Activated CD8-positive, alpha-beta T cell treated with anti-CD3 and anti-CD28 coated beads for 36 hours (primary cell): ENCODE measurements at regions not wholly inside any gene's neighbourhood (a gene's known extent, or its start where the extent isn't known, plus 50 kb on each side); places are given as distances from the start of the nearest gene placed in this dataset.

Experiments
- ATAC-seq: fragments of 200-7000 bp; cut with Tn5 transposase; one replicate; pipeline ENCODE4 v1.10.0; 2021; ENCODE audit warnings: mild to moderate bottlenecking, moderate library complexity
- CTCF ChIA-PET: fragments of 350-600 bp; sonication (Branson Sonifier 250); formaldehyde crosslinking; loops from one replicate; lab custom pipeline; 2021; ENCODE audit warnings: antibody characterized with exemption; lab: Charles Lee
- POLR2A ChIA-PET: fragments of 350-600 bp; sonication (Branson Sonifier 250); formaldehyde crosslinking; loops from one replicate; lab custom pipeline; 2021; ENCODE audit warnings: antibody characterized with exemption; lab: Charles Lee
- DNase-seq: peaks from one replicate; pipeline ENCODE4 v3.0.0-alpha.2; 2020
- H3K27ac Mint-ChIP-seq: one replicate; pipeline ENCODE4 v1.8.0; 2021; ENCODE audit warnings: mild to moderate bottlenecking, mixed read lengths
- H3K27me3 Mint-ChIP-seq: one replicate; pipeline ENCODE4 v1.8.0; 2021; ENCODE audit warnings: mixed read lengths
- H3K36me3 Mint-ChIP-seq: one replicate; pipeline ENCODE4 v1.8.0; 2021; ENCODE audit warnings: low read depth, mixed read lengths
- H3K4me1 Mint-ChIP-seq: one replicate; pipeline ENCODE4 v1.8.0; 2021; ENCODE audit warnings: low read depth, mixed read lengths
- H3K4me3 Mint-ChIP-seq: one replicate; pipeline ENCODE4 v1.8.0; 2021; ENCODE audit warnings: mild to moderate bottlenecking, moderate library complexity, mixed read lengths
- H3K9me3 Mint-ChIP-seq: one replicate; pipeline ENCODE4 v1.8.0; 2021; ENCODE audit warnings: mixed read lengths
- intact Hi-C: fragments of 100-400 bp; cut with micrococcal nuclease; formaldehyde crosslinking; loops from one replicate; pipeline ENCODE4 v1.10.0; 2022
- TF ChIP-seq, protein P1 (sequence below): fragments of 200-600 bp; IDR thresholded peaks from one replicate; pipeline ENCODE4 v1.8.0; 2022; ENCODE audit warnings: antibody characterized with exemption, mild to moderate bottlenecking

DNA sequence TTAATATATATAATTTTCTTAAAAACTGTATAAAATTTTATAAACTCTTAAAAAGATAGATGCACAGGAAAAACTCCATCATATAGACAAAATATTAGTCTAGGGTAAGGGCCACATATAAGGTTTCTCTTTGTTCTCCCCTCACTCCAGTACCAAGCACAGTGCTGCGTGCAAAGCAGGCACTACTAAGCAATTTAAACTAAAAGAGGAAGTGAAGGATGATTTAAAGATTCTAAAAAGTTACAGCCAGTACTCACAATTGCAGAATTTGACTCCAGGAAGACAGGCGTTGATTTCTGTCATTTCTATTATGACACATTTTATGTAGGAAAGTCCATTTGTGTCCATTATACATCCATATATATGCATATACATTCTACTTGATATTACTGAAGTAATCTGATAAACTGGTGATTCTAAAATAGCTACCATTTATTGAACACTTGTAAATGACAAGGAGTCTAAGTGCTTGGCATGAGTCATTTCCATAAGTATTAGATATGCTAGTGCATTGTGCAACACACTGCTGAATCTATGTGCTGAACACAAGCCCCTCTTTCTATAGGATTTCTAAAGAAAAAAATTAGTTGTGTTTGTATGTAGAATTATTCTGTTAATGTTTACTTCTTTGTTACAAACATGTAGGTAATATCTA lies 785.5 kb upstream of the ARRDC4 start:
- intact Hi-C loops, result no loop called here
- Mint-ChIP-seq H3K27ac (no peak overlapping the region), H3K4me1 (no peaks in the 10 kb centered on the region), H3K4me3 (no peak overlapping the region), H3K27me3 (peaks cover 3% of the 10 kb centered on the region), H3K36me3 (no peaks in the 10 kb centered on the region), H3K9me3 (peaks cover 5% of the 10 kb centered on the region)
- ChIA-PET CTCF (no interaction called here), POLR2A (no interaction called here)
- TF ChIP-seq, protein P1, sequence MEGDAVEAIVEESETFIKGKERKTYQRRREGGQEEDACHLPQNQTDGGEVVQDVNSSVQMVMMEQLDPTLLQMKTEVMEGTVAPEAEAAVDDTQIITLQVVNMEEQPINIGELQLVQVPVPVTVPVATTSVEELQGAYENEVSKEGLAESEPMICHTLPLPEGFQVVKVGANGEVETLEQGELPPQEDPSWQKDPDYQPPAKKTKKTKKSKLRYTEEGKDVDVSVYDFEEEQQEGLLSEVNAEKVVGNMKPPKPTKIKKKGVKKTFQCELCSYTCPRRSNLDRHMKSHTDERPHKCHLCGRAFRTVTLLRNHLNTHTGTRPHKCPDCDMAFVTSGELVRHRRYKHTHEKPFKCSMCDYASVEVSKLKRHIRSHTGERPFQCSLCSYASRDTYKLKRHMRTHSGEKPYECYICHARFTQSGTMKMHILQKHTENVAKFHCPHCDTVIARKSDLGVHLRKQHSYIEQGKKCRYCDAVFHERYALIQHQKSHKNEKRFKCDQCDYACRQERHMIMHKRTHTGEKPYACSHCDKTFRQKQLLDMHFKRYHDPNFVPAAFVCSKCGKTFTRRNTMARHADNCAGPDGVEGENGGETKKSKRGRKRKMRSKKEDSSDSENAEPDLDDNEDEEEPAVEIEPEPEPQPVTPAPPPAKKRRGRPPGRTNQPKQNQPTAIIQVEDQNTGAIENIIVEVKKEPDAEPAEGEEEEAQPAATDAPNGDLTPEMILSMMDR, result no peak
- DNase-seq, result no peak
- ATAC-seq, result no peak

DNA sequence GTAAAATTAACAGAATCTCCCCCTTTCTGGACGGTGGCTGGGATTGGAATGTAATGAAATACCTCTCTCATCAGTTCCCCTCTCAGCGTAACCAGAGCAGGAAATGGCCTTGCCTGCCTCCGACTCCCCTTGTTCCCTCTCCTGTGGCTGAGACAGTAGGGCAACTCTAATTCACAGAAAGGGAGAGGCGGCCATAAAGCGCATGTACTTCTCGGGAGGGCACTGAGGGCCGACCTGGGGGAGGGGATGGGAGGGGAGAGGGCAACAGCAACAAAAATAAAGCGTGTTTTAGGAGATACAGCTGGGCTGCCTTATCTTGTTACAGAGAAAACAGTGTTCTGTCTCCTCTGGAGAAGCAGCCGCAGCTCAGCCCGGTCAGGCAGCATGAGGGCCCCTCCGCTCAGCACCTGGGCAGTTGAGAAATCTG lies 783.3 kb upstream of the ARRDC4 start:
- intact Hi-C loops, result no loop called here
- POLR2A ChIA-PET, result no interaction called here
- peaks cover 3% of the 10 kb centered on the region for H3K27me3 Mint-ChIP-seq
- H3K4me3 Mint-ChIP-seq, result no peak overlapping the region
- H3K27ac Mint-ChIP-seq, result no peak overlapping the region
- CTCF ChIA-PET, result no interaction called here
- TF ChIP-seq, protein P1, result no peak
- DNase-seq, result no peak
- peaks cover 1% of the 10 kb centered on the region for H3K9me3 Mint-ChIP-seq
- H3K36me3 Mint-ChIP-seq, result no peaks in the 10 kb centered on the region
- no peak for ATAC-seq
- no peaks in the 10 kb centered on the region for H3K4me1 Mint-ChIP-seq

DNA sequence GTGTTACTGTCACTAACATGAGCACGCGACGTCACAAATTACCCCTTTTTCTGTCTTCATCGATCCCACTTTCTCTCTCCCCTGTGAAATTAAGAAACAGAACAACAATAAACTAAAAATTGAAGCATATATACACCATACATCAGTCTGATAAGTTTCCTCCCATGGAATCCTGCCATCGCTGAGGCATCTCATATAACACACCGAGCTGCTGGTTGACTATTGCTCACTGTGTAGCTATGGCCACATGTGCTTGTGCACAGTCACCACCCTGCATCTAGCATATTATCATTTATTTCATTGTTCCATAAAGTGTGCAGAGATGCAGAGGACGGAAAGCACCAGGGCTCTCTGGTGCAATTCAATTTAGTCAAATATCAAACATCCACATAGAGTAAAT lies 777.9 kb upstream of the ARRDC4 start:
- no peak for DNase-seq
- Mint-ChIP-seq H3K4me3 (no peak overlapping the region), H3K27me3 (no peaks in the 10 kb centered on the region), H3K9me3 (peaks cover 3% of the 10 kb centered on the region), H3K36me3 (no peaks in the 10 kb centered on the region), H3K27ac (no peak overlapping the region), H3K4me1 (no peaks in the 10 kb centered on the region)
- POLR2A ChIA-PET, result interaction anchor here (1.3 kb wide), 1 partner anchor 35 kb away, joined by 3 read pairs; no protein-coding TSS in a partner anchor
- CTCF ChIA-PET, result interaction anchor here (0.7 kb wide), 1 partner anchor 154 kb away, joined by 3 read pairs; no protein-coding TSS in a partner anchor
- no peak for ATAC-seq
- intact Hi-C loops, result no loop called here
- TF ChIP-seq, protein P1, result no peak

DNA sequence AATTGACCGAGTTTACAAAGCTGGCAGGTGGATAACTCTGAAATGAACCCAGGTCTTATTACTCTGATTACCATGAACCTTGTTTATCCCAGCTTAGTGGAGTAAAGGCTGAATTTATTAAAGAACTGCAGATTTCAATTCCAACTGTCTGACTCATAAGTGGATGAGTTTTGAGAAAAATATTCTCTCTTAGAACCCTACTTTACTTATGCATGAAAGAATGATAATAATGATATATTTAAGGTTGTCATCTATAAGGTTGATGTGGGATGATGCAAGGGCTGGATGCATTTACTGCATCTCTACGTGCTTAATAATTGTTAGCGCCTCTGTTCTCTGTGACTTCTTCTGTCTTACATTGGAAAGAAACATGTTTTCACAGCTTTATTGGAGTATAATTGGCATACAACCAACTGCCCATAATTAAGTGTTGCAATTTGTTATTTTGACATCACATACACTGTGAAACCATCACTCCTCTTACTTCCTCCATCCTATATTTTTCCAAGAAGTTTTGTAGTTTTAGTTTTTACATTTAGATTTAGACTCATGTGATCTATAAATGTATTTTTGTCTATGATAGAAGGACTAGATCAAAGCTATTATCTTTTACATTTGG lies 771.2 kb upstream of the ARRDC4 start:
- intact Hi-C loops, result no loop called here
- POLR2A ChIA-PET, result no interaction called here
- Mint-ChIP-seq H3K36me3 (no peaks in the 10 kb centered on the region), H3K27me3 (no peaks in the 10 kb centered on the region), H3K27ac (no peak overlapping the region), H3K4me1 (no peaks in the 10 kb centered on the region), H3K4me3 (no peak overlapping the region), H3K9me3 (no peaks in the 10 kb centered on the region)
- no peak for ATAC-seq
- DNase-seq, result no peak
- TF ChIP-seq, protein P1, result no peak
- CTCF ChIA-PET, result no interaction called here

DNA sequence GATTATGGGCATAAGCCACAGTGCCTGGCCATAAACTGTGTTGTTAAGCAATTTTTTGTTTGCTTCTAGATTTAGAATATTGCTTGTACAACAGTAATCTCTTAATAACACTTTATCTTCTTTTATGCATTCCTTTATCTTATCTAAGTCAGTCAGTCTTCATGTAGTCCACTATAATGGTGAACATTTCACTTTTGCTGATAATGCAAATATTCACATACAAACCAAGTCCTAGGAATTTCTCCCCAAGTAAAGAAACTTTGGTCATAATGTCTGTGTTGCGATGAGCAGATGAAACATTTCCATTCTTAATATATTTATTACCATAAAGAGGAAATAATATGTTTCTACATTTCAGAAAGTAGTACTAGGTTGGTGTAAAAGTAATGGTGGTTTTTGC lies 765.8 kb upstream of the ARRDC4 start:
- POLR2A ChIA-PET, result no interaction called here
- no peak overlapping the region for H3K27ac Mint-ChIP-seq
- no peak overlapping the region for H3K4me3 Mint-ChIP-seq
- no peak for DNase-seq
- intact Hi-C loops, result no loop called here
- H3K9me3 Mint-ChIP-seq, result no peaks in the 10 kb centered on the region
- TF ChIP-seq, protein P1, result no peak
- H3K36me3 Mint-ChIP-seq, result no peaks in the 10 kb centered on the region
- ATAC-seq, result no peak
- CTCF ChIA-PET, result no interaction called here
- H3K4me1 Mint-ChIP-seq, result no peaks in the 10 kb centered on the region
- no peaks in the 10 kb centered on the region for H3K27me3 Mint-ChIP-seq
